ENCODE measurements at regions not wholly inside any gene's neighbourhood (a gene's known extent, or its start where the extent isn't known, plus 50 kb on each side); places are given as distances from the start of the nearest gene placed in this dataset.

GRCh38 chr4:56142088-56142487 lies 193.3 kb downstream of the CEP135 start:
- TF ChIP-seq POLR2A (IDR thresholded peaks at IDR 0.05) (no peak), CTCF (IDR thresholded peaks at IDR 0.05) (no peak)

Data from Peyer's patch (tissue), 4 donors.